ENCODE measurements at regions not wholly inside any gene's neighbourhood (a gene's known extent, or its start where the extent isn't known, plus 50 kb on each side); places are given as distances from the start of the nearest gene placed in this dataset.

GRCh38 chr10:53088961-53089360 is 316.4 kb upstream of the MBL2 start:
- Histone ChIP-seq H3K4me3 (no peak overlapping the region), H3K9me3 (peaks cover 0 to 38% (median 28%) of the 10 kb centered on the region in 8 donors), H3K27ac (no peak overlapping the region), H3K4me1 (no peaks in the 10 kb centered on the region), H3K36me3 (no peaks in the 10 kb centered on the region), H3K27me3 (replicated peaks in 1 of 7) (no peaks in the 10 kb centered on the region)
- TF ChIP-seq POLR2AphosphoS5 (IDR thresholded peaks at IDR 0.05) (no peak), POLR2A (IDR thresholded peaks at IDR 0.05) (no peak), CTCF (IDR thresholded peaks at IDR 0.05 in 8 of 11, conservative IDR thresholded peaks at IDR 0.05 in 3 of 11) (no peak)
- intact Hi-C loops (cut with DNase I; ENCODE audit: low total_unique reads), result no loop called here
- 79 to 96% (median 86%) methylated on average over 1 of the region's 1 CpG for WGBS, 5 donors
- no peak for DNase-seq

DNA sequence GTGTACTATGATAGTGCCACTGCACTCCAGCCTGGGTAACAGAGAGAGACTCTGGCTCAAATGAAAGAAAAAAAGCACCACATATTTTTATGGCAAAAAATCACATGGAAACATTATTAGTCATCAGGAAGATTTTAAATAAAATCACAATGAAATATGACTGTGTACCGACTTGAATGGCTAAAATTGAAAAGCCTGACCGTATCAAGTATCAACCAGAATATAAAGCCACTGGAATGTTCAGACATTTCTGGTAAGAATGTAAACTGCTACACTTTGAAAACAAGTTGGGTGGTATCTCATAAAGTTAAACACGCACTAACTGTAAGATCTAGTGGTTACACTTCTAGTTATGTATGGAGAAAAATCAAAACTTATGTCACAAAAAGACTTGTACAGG is 306.7 kb upstream of the MBL2 start:
- Histone ChIP-seq H3K27me3 (replicated peaks in 1 of 7) (no peaks in the 10 kb centered on the region), H3K27ac (no peak overlapping the region), H3K36me3 (no peaks in the 10 kb centered on the region), H3K4me1 (no peaks in the 10 kb centered on the region), H3K9me3 (peaks cover 0 to 14% (median 0%) of the 10 kb centered on the region in 8 donors), H3K4me3 (no peak overlapping the region)
- no peak for DNase-seq
- intact Hi-C loops (cut with DNase I; ENCODE audit: low total_unique reads), result no loop called here
- WGBS, 5 donors, result 82 to 96% (median 89%) methylated on average over 3 of the region's 3 CpGs
- TF ChIP-seq POLR2A (IDR thresholded peaks at IDR 0.05) (no peak), POLR2AphosphoS5 (IDR thresholded peaks at IDR 0.05) (no peak), CTCF (IDR thresholded peaks at IDR 0.05 in 8 of 11, conservative IDR thresholded peaks at IDR 0.05 in 3 of 11) (no peak)

DNA sequence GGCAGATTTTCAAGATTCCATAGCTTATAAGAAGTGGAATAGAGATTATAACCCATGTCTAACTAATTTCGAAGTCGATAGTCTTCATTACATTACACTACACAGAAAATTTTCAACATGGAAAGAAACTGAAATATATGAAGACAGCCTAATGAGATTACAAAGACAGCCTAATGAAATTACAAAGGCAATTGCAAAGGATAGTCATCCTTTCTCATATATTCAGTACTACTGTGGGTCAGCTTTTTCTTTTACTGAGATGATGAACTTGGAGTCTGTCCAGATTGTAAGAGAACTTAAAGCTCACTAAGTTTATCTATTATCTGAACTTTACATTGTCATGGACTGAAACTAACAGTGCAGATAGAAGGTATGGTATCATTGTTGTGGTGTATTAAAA is 304.4 kb upstream of the MBL2 start:
- TF ChIP-seq POLR2AphosphoS5 (IDR thresholded peaks at IDR 0.05) (no peak), CTCF (IDR thresholded peaks at IDR 0.05 in 8 of 11, conservative IDR thresholded peaks at IDR 0.05 in 3 of 11) (no peak), POLR2A (IDR thresholded peaks at IDR 0.05) (no peak)
- Histone ChIP-seq H3K27ac (no peak overlapping the region), H3K36me3 (no peaks in the 10 kb centered on the region), H3K4me1 (no peaks in the 10 kb centered on the region), H3K4me3 (no peak overlapping the region), H3K27me3 (replicated peaks in 1 of 7) (no peaks in the 10 kb centered on the region), H3K9me3 (peaks cover 0 to 9% (median 0%) of the 10 kb centered on the region in 8 donors)
- 76 to 98% (median 84%) methylated on average over 2 of the region's 2 CpGs for WGBS, 5 donors
- intact Hi-C loops (cut with DNase I; ENCODE audit: low total_unique reads), result no loop called here
- DNase-seq, result no peak

- intact Hi-C loops (cut with DNase I; ENCODE audit: low total_unique reads), result no loop called here
- peaks cover 0 to 9% (median 0%) of the 10 kb centered on the region in 8 donors for H3K9me3 ChIP-seq
- H3K4me1 ChIP-seq, result no peaks in the 10 kb centered on the region
- H3K4me3 ChIP-seq, result no peak overlapping the region
- no peaks in the 10 kb centered on the region for H3K27me3 ChIP-seq (replicated peaks in 1 of 7)
- no peaks in the 10 kb centered on the region for H3K36me3 ChIP-seq
- no peak for DNase-seq
- WGBS, 5 donors, result 70 to 97% (median 81%) methylated on average over 1 of the region's 1 CpG
- H3K27ac ChIP-seq, result no peak overlapping the region
- TF ChIP-seq POLR2AphosphoS5 (IDR thresholded peaks at IDR 0.05) (no peak), POLR2A (IDR thresholded peaks at IDR 0.05) (no peak), CTCF (IDR thresholded peaks at IDR 0.05 in 8 of 11, conservative IDR thresholded peaks at IDR 0.05 in 3 of 11) (no peak)
Observed at GRCh38 chr10:53075469-53075868, 302.9 kb upstream of the MBL2 start.
